DND-41 (cell line): ENCODE measurements at regions not wholly inside any gene's neighbourhood (a gene's known extent, or its start where the extent isn't known, plus 50 kb on each side); places are given as distances from the start of the nearest gene placed in this dataset.

Source experiments
- ATAC-seq: fragments of 200-7000 bp; cut with Tn5 transposase; 3 replicates; pipeline ENCODE4 v1.9.1; 2021; ENCODE audit warnings: low read depth; ENCODE audit not compliant: insufficient read depth
- DNase-seq: peaks from one replicate; pipeline ENCODE4 v3.0.0-alpha.2; 2020
- H2AFZ ChIP-seq: 2 replicates; pipeline ENCODE4 v1.6.0; 2012; ENCODE audit warnings: low read depth, low read length
- H3K27ac ChIP-seq: 2 replicates; pipeline ENCODE4 v1.5.1; 2012; ENCODE audit warnings: low read length, inconsistent platforms
- H3K27me3 ChIP-seq: fragments of 200-600 bp; sonication (generic); 2 replicates; pipeline ENCODE4 v1.6.0; 2012; ENCODE audit warnings: low read length, mild to moderate bottlenecking, inconsistent platforms; ENCODE audit not compliant: insufficient read depth, poor library complexity
- H3K36me3 ChIP-seq: 2 replicates; pipeline ENCODE4 v1.5.1; 2012; ENCODE audit warnings: low read length, inconsistent platforms; ENCODE audit not compliant: insufficient read depth
- H3K4me1 ChIP-seq: 2 replicates; pipeline ENCODE4 v1.5.1; 2012; ENCODE audit warnings: mild to moderate bottlenecking, low read length; ENCODE audit not compliant: insufficient read depth
- H3K4me2 ChIP-seq: 2 replicates; pipeline ENCODE4 v1.6.0; 2012; ENCODE audit warnings: mild to moderate bottlenecking, moderate library complexity, low read length, inconsistent platforms; ENCODE audit not compliant: insufficient read depth
- H3K4me3 ChIP-seq, 2 experiments: fragments of 200-600 bp in 1 of 2; shearing (Covaris generic) in 1 of 2; 2 replicates each; pipeline ENCODE4 v1.5.1; 2012 to 2016; ENCODE audit warnings: inconsistent platforms in 2 of 2, low read length in 2 of 2, mild to moderate bottlenecking in 2 of 2, low read depth in 1 of 2, moderate library complexity in 1 of 2
- H3K79me2 ChIP-seq: 2 replicates; pipeline ENCODE4 v1.6.0; 2012; ENCODE audit warnings: low read length, inconsistent platforms; ENCODE audit not compliant: insufficient read depth
- H3K9ac ChIP-seq: 2 replicates; pipeline ENCODE4 v1.6.0; 2012; ENCODE audit warnings: low read depth, mild to moderate bottlenecking, inconsistent platforms, low read length, moderate library complexity
- H3K9me3 ChIP-seq: 2 replicates; pipeline ENCODE4 v1.5.1; 2012; ENCODE audit warnings: low read length, moderate library complexity, mild to moderate bottlenecking, inconsistent platforms; ENCODE audit not compliant: insufficient read depth, severe bottlenecking
- H4K20me1 ChIP-seq: 2 replicates; pipeline ENCODE4 v1.6.0; 2012; ENCODE audit warnings: low read length; ENCODE audit not compliant: insufficient read depth
- EZH2 ChIP-seq: IDR thresholded peaks from 3 replicates; pipeline ENCODE4 v1.6.1; 2012; ENCODE audit warnings: borderline replicate concordance, low read depth, mild to moderate bottlenecking, moderate library complexity, low read length, inconsistent platforms; ENCODE audit not compliant: severe bottlenecking
- TF ChIP-seq, protein P1 (sequence below): IDR thresholded peaks from 2 replicates; pipeline ENCODE4 v1.5.1; 2012; ENCODE audit warnings: borderline replicate concordance, low read length, moderate library complexity, mild to moderate bottlenecking; ENCODE audit not compliant: poor library complexity, severe bottlenecking; ENCODE audit errors: extremely low read depth

DNA sequence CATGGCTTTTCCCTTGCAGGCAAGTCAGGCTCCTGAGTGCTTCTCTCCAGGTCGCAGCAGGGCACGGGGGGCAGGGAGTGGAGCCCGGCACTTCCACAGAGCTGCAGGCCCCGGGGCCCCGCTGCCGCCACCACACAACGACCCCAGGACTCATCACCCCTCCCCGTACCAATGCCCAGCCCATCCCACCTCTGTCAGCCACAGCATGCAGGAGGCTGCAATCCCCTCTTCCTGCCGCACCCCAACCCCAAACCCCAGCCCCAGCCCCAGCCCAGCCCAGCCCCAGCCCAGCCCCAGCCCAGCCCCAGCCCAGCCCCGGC is 288.0 kb downstream of the NDUFA10 start:
- no peak overlapping the region for H3K4me2 ChIP-seq
- H3K9me3 ChIP-seq, result peaks cover 10% of the 10 kb centered on the region
- no peak overlapping the region for H2AFZ ChIP-seq
- H3K36me3 ChIP-seq, result no peaks in the 10 kb centered on the region
- H3K27me3 ChIP-seq, result no peaks in the 10 kb centered on the region
- no peak overlapping the region for H3K27ac ChIP-seq
- H3K4me3 ChIP-seq, result no peak overlapping the region
- H3K9ac ChIP-seq, result no peak overlapping the region
- TF ChIP-seq, protein P1, sequence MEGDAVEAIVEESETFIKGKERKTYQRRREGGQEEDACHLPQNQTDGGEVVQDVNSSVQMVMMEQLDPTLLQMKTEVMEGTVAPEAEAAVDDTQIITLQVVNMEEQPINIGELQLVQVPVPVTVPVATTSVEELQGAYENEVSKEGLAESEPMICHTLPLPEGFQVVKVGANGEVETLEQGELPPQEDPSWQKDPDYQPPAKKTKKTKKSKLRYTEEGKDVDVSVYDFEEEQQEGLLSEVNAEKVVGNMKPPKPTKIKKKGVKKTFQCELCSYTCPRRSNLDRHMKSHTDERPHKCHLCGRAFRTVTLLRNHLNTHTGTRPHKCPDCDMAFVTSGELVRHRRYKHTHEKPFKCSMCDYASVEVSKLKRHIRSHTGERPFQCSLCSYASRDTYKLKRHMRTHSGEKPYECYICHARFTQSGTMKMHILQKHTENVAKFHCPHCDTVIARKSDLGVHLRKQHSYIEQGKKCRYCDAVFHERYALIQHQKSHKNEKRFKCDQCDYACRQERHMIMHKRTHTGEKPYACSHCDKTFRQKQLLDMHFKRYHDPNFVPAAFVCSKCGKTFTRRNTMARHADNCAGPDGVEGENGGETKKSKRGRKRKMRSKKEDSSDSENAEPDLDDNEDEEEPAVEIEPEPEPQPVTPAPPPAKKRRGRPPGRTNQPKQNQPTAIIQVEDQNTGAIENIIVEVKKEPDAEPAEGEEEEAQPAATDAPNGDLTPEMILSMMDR, result no peak
- no peak for TF ChIP-seq EZH2
- ATAC-seq, result no peak
- H3K79me2 ChIP-seq, result no peaks in the 10 kb centered on the region
- DNase-seq, result no peak
- no peaks in the 10 kb centered on the region for H4K20me1 ChIP-seq
- H3K4me1 ChIP-seq, result no peaks in the 10 kb centered on the region

DNA sequence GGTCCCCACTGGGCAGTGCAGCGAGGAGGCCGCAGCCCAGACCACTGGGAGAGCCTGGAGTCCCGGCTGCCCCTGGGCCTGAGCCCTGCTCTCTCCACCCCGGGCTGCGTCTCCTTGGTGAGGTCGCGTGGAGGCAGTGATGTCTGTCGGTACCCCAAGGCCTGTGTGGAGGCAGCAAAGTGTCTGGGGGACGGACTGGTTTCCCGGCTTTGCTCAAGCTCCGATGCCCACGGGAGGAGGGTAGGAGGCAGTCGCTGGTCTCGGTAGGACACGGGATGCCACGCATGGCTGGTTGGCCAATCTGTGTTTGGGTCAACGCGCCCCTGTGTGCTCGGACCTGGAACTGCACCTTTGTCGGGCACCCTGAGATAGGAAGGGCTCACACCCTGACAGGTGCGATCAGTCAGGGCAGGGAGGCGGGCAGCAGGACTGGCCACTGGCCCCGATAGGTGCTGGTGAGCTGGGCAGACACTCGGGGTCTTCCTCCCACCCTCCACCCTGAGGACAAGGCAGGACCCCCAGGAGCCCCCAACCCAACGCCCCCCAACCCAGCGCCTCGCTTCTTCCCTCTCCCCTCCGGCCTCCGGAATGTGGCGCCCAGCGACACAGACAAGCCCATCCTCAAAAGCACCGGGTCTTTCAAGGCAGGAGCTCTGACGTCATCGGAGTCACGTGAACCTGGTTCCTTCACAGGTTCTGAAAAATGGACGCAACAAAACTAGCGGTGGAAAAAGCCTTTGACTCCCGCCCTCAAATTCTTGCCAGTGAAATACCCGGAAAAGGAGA is 288.6 kb downstream of the NDUFA10 start:
- Histone ChIP-seq H4K20me1 (no peaks in the 10 kb centered on the region), H3K9me3 (peaks cover 10% of the 10 kb centered on the region), H3K79me2 (no peaks in the 10 kb centered on the region), H3K9ac (no peak overlapping the region), H3K4me1 (no peaks in the 10 kb centered on the region), H3K36me3 (no peaks in the 10 kb centered on the region), H3K27me3 (no peaks in the 10 kb centered on the region), H3K4me2 (no peak overlapping the region), H2AFZ (no peak overlapping the region), H3K27ac (no peak overlapping the region), H3K4me3 (no peak overlapping the region)
- no peak for ATAC-seq
- no peak for DNase-seq
- TF ChIP-seq, protein P1, result peak; percentile 38
- no peak for TF ChIP-seq EZH2

DNA sequence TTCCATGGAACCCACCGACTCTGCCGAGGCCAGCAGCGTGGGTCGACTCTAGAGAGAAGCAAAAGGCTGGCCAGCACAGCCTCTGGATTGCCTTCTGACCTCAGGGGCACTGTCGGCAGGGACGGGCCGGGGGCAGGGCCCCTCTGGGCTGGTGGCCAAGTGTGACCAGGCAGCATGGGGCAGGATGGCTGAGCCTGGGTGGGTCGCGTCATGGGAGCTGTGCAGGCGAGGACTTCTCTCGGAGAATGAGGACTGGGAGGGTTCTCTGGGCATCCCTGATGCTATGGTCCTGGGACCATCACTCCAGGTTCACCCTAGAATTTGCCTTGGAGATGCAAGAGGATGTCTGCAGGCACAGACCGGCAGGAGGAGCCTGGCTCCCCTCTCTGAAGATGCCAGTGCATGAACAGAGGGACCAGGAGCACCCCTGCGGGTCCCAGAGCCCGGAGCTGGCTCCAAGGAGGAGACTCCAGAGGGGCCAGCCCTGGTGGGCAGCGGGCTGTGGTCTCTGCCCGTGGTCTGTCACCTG is 289.2 kb downstream of the NDUFA10 start:
- Histone ChIP-seq H3K9me3 (peaks cover 10% of the 10 kb centered on the region), H3K27ac (no peak overlapping the region), H3K27me3 (no peaks in the 10 kb centered on the region), H4K20me1 (no peaks in the 10 kb centered on the region), H3K79me2 (no peaks in the 10 kb centered on the region), H3K36me3 (no peaks in the 10 kb centered on the region), H3K9ac (no peak overlapping the region), H3K4me1 (no peaks in the 10 kb centered on the region), H3K4me2 (no peak overlapping the region), H2AFZ (no peak overlapping the region), H3K4me3 (no peak overlapping the region)
- no peak for DNase-seq
- no peak for TF ChIP-seq EZH2
- TF ChIP-seq, protein P1, result no peak
- ATAC-seq, result no peak
